Aorta (tissue), 5 donors: ENCODE measurements at regions not wholly inside any gene's neighbourhood (a gene's known extent, or its start where the extent isn't known, plus 50 kb on each side); places are given as distances from the start of the nearest gene placed in this dataset.

Experiments
- ATAC-seq: fragments of 200-7000 bp; cut with Tn5 transposase; one replicate; pipeline ENCODE4 v1.9.1; 2022; ENCODE audit warnings: moderate library complexity; ENCODE audit not compliant: low FRiP score
- DNase-seq, 2 donors: peaks; one replicate each; pipeline ENCODE4 v3.0.0-alpha.2; 2020
- H3K27ac ChIP-seq, 2 donors: one replicate each; pipeline ENCODE4 v1.5.1; 2013; ENCODE audit warnings: low read length in 2 of 2, mild to moderate bottlenecking in 2 of 2, moderate library complexity in 2 of 2, control low read depth in 1 of 2, inconsistent platforms in 1 of 2, low read depth in 1 of 2
- H3K27me3 ChIP-seq, 2 donors: one replicate each; pipeline ENCODE4 v1.6.1; 2013; ENCODE audit warnings: control low read depth in 1 of 2, low read length in 1 of 2, mild to moderate bottlenecking in 1 of 2, moderate library complexity in 1 of 2; ENCODE audit not compliant: insufficient read depth in 2 of 2, control insufficient read depth in 1 of 2
- H3K36me3 ChIP-seq, 2 donors: one replicate each; pipeline ENCODE4 v1.6.1; 2013; ENCODE audit warnings: control low read depth in 1 of 2, low read length in 1 of 2, mild to moderate bottlenecking in 1 of 2; ENCODE audit not compliant: insufficient read depth in 2 of 2, control insufficient read depth in 1 of 2
- H3K4me1 ChIP-seq, 2 donors: one replicate each; pipeline ENCODE4 v1.6.1; 2013; ENCODE audit warnings: low read length in 2 of 2, control low read depth in 1 of 2, mild to moderate bottlenecking in 1 of 2, moderate library complexity in 1 of 2; ENCODE audit not compliant: insufficient read depth in 2 of 2, control insufficient read depth in 1 of 2
- H3K4me3 ChIP-seq, 2 donors: one replicate each; pipeline ENCODE4 v1.5.1; 2013; ENCODE audit warnings: low read length in 2 of 2, control low read depth in 1 of 2, mild to moderate bottlenecking in 1 of 2
- H3K9me3 ChIP-seq: one replicate; pipeline ENCODE4 v1.6.1; 2013; ENCODE audit warnings: mild to moderate bottlenecking, low read length; ENCODE audit not compliant: control insufficient read depth
- WGBS, 2 donors: extraction: QIAGEN DNeasy Blood & Tissue Kit; methylation state at CpG; one replicate each; pipeline ENCODE4 v1.1.7; 2013; 5-methylcytosine and 5-hydroxymethylcytosine counted together
- intact Hi-C, 2 donors: fragments of 100-400 bp; cut with DNase I; formaldehyde crosslinking; loops; one replicate each; pipeline versions ENCODE4 v1.14.2 to v1.15.0; 2022
- donor health status: healthy with polysubstance abuse.
- donor health status: Bipolar disorder and iron deficiency.
- donor health status: DM: no; HTN: no; CAD: no.
- donor health status: DM: no; HTN: no; CAD: no.
- donor health status: DM: yes; HTN: yes; CAD: no.

DNA sequence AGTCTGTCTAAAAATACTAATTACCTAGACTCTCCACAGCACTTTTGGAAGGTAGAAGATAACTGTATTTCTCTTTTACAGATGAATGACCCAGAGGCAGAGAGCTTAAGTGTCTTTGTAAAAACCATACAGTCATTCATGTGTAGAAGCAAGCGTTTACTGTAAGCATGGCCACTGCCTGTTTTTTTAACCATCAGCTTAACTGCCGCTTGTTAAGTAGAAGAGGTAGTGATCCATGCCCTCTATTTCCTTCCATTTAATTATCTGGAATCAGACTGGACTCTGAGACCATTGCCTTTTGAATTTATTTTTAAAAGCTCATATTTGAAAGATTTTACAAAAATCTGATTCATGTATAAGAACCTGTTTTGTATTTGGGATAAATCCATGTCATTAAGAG is 111.2 kb upstream of the TECRL start:
- no peak for ATAC-seq
- no peaks in the 10 kb centered on the region for H3K36me3 ChIP-seq
- H3K27ac ChIP-seq = no peak overlapping the region
- DNase-seq = no peak
- H3K27me3 ChIP-seq = no peaks in the 10 kb centered on the region
- no peaks in the 10 kb centered on the region for H3K9me3 ChIP-seq
- H3K4me3 ChIP-seq = no peak overlapping the region
- intact Hi-C loops = no loop called here
- H3K4me1 ChIP-seq = no peaks in the 10 kb centered on the region
- WGBS, 2 donors = 44 to 60% methylated on average over 2 of the region's 2 CpGs

DNA sequence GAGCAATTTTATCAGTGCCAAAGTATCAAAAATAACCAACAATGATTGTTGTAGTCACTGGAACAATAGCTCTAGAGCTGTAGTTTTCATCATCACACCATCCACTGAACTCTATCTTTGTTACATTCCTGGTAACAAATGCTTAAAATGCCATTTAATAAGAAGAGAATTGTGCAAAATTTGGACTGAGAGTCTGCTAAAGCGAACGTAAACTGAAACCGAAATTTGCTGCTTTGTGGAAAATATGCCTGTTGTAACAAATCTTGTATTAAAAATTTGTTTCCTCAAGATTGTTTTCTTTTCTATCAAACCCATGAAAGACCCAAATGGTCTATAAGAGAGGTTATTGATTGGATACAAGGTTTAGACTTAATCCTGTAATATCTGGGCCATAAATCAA is 109.3 kb upstream of the TECRL start:
- H3K27ac ChIP-seq = no peak overlapping the region
- H3K4me1 ChIP-seq = no peaks in the 10 kb centered on the region
- WGBS, 2 donors = 83 to 88% methylated on average over 3 of the region's 3 CpGs
- H3K9me3 ChIP-seq = no peaks in the 10 kb centered on the region
- ATAC-seq (no peak), DNase-seq (no peak)
- intact Hi-C loops = no loop called here
- H3K27me3 ChIP-seq = no peaks in the 10 kb centered on the region
- H3K36me3 ChIP-seq = no peaks in the 10 kb centered on the region
- H3K4me3 ChIP-seq = no peak overlapping the region

DNA sequence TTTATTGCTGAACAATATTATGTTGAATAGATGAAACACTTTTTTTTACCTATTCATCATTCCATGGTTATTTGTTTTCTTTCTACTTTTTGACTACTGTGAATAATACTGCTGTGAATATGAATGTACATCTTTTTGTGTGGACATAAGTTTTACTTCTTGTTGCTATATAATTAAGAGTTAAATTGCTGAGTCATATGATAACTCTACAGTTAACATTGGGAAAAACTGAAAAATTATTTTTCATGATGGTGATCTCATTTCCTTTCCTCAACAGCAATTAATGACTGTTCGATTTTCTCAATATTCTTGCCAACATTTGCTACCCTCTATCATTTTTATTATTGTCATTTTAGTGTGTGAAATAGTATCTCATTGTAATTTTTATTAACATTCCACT is 106.9 kb upstream of the TECRL start:
- H3K27ac ChIP-seq = no peak overlapping the region
- intact Hi-C loops = no loop called here
- no peaks in the 10 kb centered on the region for H3K9me3 ChIP-seq

GRCh38 chr4:64508089-64508488 is 98.8 kb upstream of the TECRL start:
- no peak overlapping the region for H3K4me3 ChIP-seq
- no peaks in the 10 kb centered on the region for H3K9me3 ChIP-seq
- H3K4me1 ChIP-seq = no peaks in the 10 kb centered on the region
- ATAC-seq = no peak
- DNase-seq = no peak
- intact Hi-C loops = no loop called here
- no peaks in the 10 kb centered on the region for H3K27me3 ChIP-seq
- no peaks in the 10 kb centered on the region for H3K36me3 ChIP-seq
- H3K27ac ChIP-seq = no peak overlapping the region

More for the DNA sequence above, 106.9 kb upstream of the TECRL start:
- no peaks in the 10 kb centered on the region for H3K27me3 ChIP-seq
- ATAC-seq (no peak), DNase-seq (no peak)
- no peaks in the 10 kb centered on the region for H3K4me1 ChIP-seq
- WGBS, 2 donors = 18 to 24% methylated on average over 1 of the region's 1 CpG
- H3K36me3 ChIP-seq = no peaks in the 10 kb centered on the region
- H3K4me3 ChIP-seq = no peak overlapping the region

DNA sequence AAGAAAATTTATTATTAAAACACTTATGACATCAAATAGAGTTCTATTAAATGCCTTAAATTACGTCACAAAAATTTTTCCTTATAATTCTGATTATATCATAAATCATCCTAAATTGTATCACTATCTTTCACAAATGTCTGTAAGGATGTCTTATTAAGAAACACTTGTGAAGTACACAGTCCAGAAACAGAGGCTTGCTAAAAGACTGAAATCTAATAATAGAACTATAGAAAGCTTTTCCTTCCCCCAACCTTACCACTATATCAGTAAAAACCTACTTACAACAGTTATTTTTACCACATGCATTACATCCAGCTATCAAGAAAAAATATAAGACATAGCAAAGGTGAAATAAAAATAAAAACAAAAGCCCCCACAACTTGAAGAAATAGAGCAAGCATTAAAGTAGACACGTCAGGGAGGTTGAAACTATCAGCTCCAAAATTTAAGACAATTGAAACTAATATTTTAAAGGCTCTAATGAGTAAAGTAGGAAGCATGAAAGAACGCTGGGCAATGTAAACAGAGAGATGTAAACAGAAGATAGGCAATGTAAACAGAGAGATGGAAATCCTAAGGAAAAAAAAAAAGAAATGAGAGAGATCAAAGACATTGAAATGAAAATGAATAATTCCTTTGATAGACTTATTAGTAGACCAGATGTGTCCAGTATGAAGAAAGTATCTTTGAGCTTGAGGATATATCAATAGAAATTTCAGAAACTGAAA is 94.9 kb upstream of the TECRL start:
- Histone ChIP-seq H3K4me3 (no peak overlapping the region), H3K36me3 (no peaks in the 10 kb centered on the region), H3K4me1 (no peaks in the 10 kb centered on the region), H3K27ac (no peak overlapping the region), H3K9me3 (no peaks in the 10 kb centered on the region), H3K27me3 (no peaks in the 10 kb centered on the region)
- DNase-seq = no peak
- ATAC-seq = no peak
- intact Hi-C loops = no loop called here
- WGBS, 2 donors = 44 to 48% methylated on average over 3 of the region's 3 CpGs

GRCh38 chr4:64503416-64503815 is 94.2 kb upstream of the TECRL start:
- 85 to 94% methylated on average over 2 of the region's 2 CpGs for WGBS, 2 donors
- no peak for ATAC-seq

GRCh38 chr4:64497491-64497890 is 88.2 kb upstream of the TECRL start:
- Histone ChIP-seq H3K36me3 (no peaks in the 10 kb centered on the region), H3K4me3 (no peak overlapping the region), H3K9me3 (no peaks in the 10 kb centered on the region), H3K4me1 (no peaks in the 10 kb centered on the region), H3K27me3 (no peaks in the 10 kb centered on the region), H3K27ac (no peak overlapping the region)
- WGBS, 2 donors = 20 to 24% methylated on average over 1 of the region's 1 CpG
- no peak for DNase-seq
- intact Hi-C loops = no loop called here
- ATAC-seq = no peak

More at GRCh38 chr4:64503416-64503815, 94.2 kb upstream of the TECRL start:
- DNase-seq = no peak
- H3K27me3 ChIP-seq = no peaks in the 10 kb centered on the region
- no peak overlapping the region for H3K27ac ChIP-seq
- no peaks in the 10 kb centered on the region for H3K36me3 ChIP-seq
- no peaks in the 10 kb centered on the region for H3K4me1 ChIP-seq
- intact Hi-C loops = no loop called here
- H3K9me3 ChIP-seq = no peaks in the 10 kb centered on the region
- H3K4me3 ChIP-seq = no peak overlapping the region

- no peak for ATAC-seq
- H3K27ac ChIP-seq = no peak overlapping the region
- H3K9me3 ChIP-seq = no peaks in the 10 kb centered on the region
- no peaks in the 10 kb centered on the region for H3K36me3 ChIP-seq
- intact Hi-C loops = no loop called here
- 82 to 100% methylated on average over 1 of the region's 1 CpG for WGBS, 2 donors
- DNase-seq = no peak
- H3K4me3 ChIP-seq = no peak overlapping the region
- H3K4me1 ChIP-seq = no peaks in the 10 kb centered on the region
- no peaks in the 10 kb centered on the region for H3K27me3 ChIP-seq
Measured at GRCh38 chr4:64495946-64496345, 86.7 kb upstream of the TECRL start.

DNA sequence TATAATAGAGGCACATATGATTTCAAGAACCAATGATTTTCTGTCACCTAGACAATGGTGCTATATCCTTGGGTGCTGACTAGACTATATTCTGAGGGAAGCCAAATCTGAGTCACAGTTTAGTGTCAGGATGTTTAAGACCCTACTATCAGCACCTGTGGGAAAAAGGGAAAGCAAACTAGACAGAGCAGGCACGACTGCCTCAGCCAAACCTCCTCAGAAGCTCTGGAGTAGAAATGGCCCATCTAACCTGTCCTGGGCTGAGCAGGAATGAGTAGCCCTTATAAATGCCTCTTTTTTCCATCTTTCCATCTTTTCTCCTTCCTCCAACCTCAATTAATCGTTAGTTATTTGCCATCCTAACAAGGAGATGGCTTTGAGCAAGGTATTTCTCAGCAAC is 80.4 kb upstream of the TECRL start:
- whole genome bisulfite sequencing, 2 donors = 61 to 74% methylated on average over 2 of the region's 2 CpGs
- no peaks in the 10 kb centered on the region for H3K27me3 ChIP-seq
- H3K9me3 ChIP-seq = no peaks in the 10 kb centered on the region
- no peak overlapping the region for H3K4me3 ChIP-seq
- intact Hi-C loops = no loop called here
- DNase-seq = no peak
- no peaks in the 10 kb centered on the region for H3K36me3 ChIP-seq
- no peak overlapping the region for H3K27ac ChIP-seq
- ATAC-seq = no peak
- H3K4me1 ChIP-seq = no peaks in the 10 kb centered on the region
